Naive thymus-derived CD4-positive, alpha-beta T cell (primary cell): ENCODE measurements at regions not wholly inside any gene's neighbourhood (a gene's known extent, or its start where the extent isn't known, plus 50 kb on each side); places are given as distances from the start of the nearest gene placed in this dataset.
"Not testable (repeated sequence)": the region's sequence is repeated elsewhere in the genome, so short reads cannot be mapped to it uniquely, and the experiment has no call there.

ENCODE experiments used
- ATAC-seq: fragments of 150-1000 bp; cut with Tn5 transposase; 2 replicates; pipeline ENCODE4 v1.10.0; 2021; ENCODE audit warnings: mild to moderate bottlenecking, moderate library complexity
- CTCF ChIA-PET: fragments of 350-600 bp; sonication (Branson Sonifier 250); formaldehyde crosslinking; loops from one replicate; lab custom pipeline; 2021; ENCODE audit warnings: antibody characterized with exemption; lab: Charles Lee
- POLR2A ChIA-PET: fragments of 350-600 bp; sonication (Branson Sonifier 250); formaldehyde crosslinking; loops from one replicate; lab custom pipeline; 2021; ENCODE audit warnings: antibody characterized with exemption, inconsistent platforms; lab: Charles Lee
- DNase-seq, 9 donors: peaks; one replicate each; pipeline versions ENCODE4 v3.0.0 to v3.0.0-alpha.2; 2020 to 2022; ENCODE audit warnings: mixed read lengths in 1 of 9
- H3K27ac ChIP-seq: one replicate; pipeline ENCODE4 v1.7.0; 2013; ENCODE audit warnings: mild to moderate bottlenecking, low read depth, low read length, moderate library complexity
- H3K27me3 ChIP-seq, 2 donors: one replicate each; pipeline ENCODE4 v1.7.0; 2013; ENCODE audit warnings: low read length in 2 of 2, mild to moderate bottlenecking in 2 of 2, moderate library complexity in 2 of 2; ENCODE audit not compliant: control insufficient read depth in 2 of 2, insufficient read depth in 2 of 2
- H3K36me3 ChIP-seq, 3 experiments: 1 replicate in 2 of 3; 2 replicates in 1 of 3; pipeline ENCODE4 v1.7.0; 2013; ENCODE audit warnings: low read length in 3 of 3, mild to moderate bottlenecking in 3 of 3, moderate library complexity in 1 of 3; ENCODE audit not compliant: insufficient read depth in 3 of 3, control insufficient read depth in 2 of 3
- H3K4me1 ChIP-seq, 2 donors: one replicate each; pipeline ENCODE4 v1.7.0; 2013; ENCODE audit warnings: low read length in 2 of 2, mild to moderate bottlenecking in 2 of 2, moderate library complexity in 1 of 2; ENCODE audit not compliant: control insufficient read depth in 2 of 2, insufficient read depth in 2 of 2
- H3K4me3 ChIP-seq: 2 replicates; pipeline ENCODE4 v1.7.0; 2013; ENCODE audit warnings: mild to moderate bottlenecking, low read length
- H3K9me3 ChIP-seq, 3 experiments: 1 replicate in 2 of 3; 2 replicates in 1 of 3; pipeline ENCODE4 v1.7.0; 2013; ENCODE audit warnings: low read length in 3 of 3; ENCODE audit not compliant: control insufficient read depth in 2 of 3
- H3K27ac Mint-ChIP-seq, 9 donors: one replicate each; pipeline ENCODE4 v1.8.0; 2020 to 2022; ENCODE audit warnings: mixed read lengths in 9 of 9, mild to moderate bottlenecking in 8 of 9, moderate library complexity in 5 of 9, inconsistent platforms in 2 of 9
- H3K27me3 Mint-ChIP-seq, 5 donors: one replicate each; pipeline ENCODE4 v1.8.0; 2021 to 2022; ENCODE audit warnings: mixed read lengths in 5 of 5, mild to moderate bottlenecking in 1 of 5
- H3K36me3 Mint-ChIP-seq, 5 donors: one replicate each; pipeline ENCODE4 v1.8.0; 2020 to 2022; ENCODE audit warnings: mixed read lengths in 5 of 5, mild to moderate bottlenecking in 3 of 5, inconsistent platforms in 1 of 5
- H3K4me1 Mint-ChIP-seq, 7 donors: one replicate each; pipeline ENCODE4 v1.8.0; 2020 to 2022; ENCODE audit warnings: mixed read lengths in 7 of 7, mild to moderate bottlenecking in 3 of 7, inconsistent platforms in 1 of 7
- H3K4me3 Mint-ChIP-seq, 10 donors: one replicate each; pipeline ENCODE4 v1.8.0; 2020 to 2022; ENCODE audit warnings: mild to moderate bottlenecking in 10 of 10, mixed read lengths in 10 of 10, moderate library complexity in 6 of 10, inconsistent platforms in 2 of 10
- H3K9me3 Mint-ChIP-seq, 11 donors: one replicate each; pipeline ENCODE4 v1.8.0; 2020 to 2022; ENCODE audit warnings: mixed read lengths in 11 of 11, mild to moderate bottlenecking in 4 of 11, inconsistent platforms in 1 of 11, moderate library complexity in 1 of 11
- intact Hi-C, 2 donors: fragments of 100-400 bp; cut with micrococcal nuclease; formaldehyde crosslinking; loops; one replicate each; pipeline ENCODE4 v1.15.1; 2023

GRCh38 chrX:129361576-129361975 lies 161.7 kb downstream of the SMARCA1 start:
- no peaks in the 10 kb centered on the region for H3K36me3 Mint-ChIP-seq
- Histone ChIP-seq H3K36me3 (no peaks in the 10 kb centered on the region), H3K4me1 (no peaks in the 10 kb centered on the region), H3K4me3 (no peak overlapping the region), H3K27ac (no peak overlapping the region), H3K9me3 (no peaks in the 10 kb centered on the region), H3K27me3 (no peaks in the 10 kb centered on the region)
- ChIA-PET POLR2A (no interaction called here), CTCF (no interaction called here)
- peaks cover 0 to 4% (median 0%) of the 10 kb centered on the region in 11 donors for H3K9me3 Mint-ChIP-seq
- no peaks in the 10 kb centered on the region for H3K4me1 Mint-ChIP-seq
- H3K4me3 Mint-ChIP-seq = no peak overlapping the region
- intact Hi-C loops = loop anchor here in 1 of 2 donors (2.0 kb wide), 1 partner anchor 43 kb away; no protein-coding TSS in a partner anchor
- H3K27ac Mint-ChIP-seq = no peak overlapping the region
- H3K27me3 Mint-ChIP-seq = no peaks in the 10 kb centered on the region
- ATAC-seq = no peak
- no peak for DNase-seq

DNA sequence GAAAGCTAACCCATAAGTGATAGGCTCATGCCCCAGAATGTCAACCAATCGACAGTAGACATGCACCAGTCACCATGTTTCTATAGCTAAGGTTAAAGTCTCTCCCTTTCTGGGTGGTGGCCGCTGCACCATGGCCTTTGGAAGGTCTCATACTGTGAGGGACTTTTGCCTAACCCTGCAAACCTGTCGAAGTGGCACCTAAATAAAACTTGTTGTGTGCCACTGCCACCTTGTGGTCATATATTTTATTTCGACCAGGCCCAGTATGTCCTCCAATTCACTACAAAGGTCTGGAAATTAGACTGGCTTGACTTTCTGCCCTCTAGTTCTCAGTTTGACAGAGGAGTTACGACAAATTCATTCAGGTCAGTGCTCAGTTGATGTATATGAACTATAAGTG lies 163.1 kb downstream of the SMARCA1 start:
- Histone ChIP-seq H3K36me3 (no peaks in the 10 kb centered on the region), H3K4me3 (no peak overlapping the region), H3K27me3 (no peaks in the 10 kb centered on the region), H3K27ac (no peak overlapping the region), H3K4me1 (no peaks in the 10 kb centered on the region), H3K9me3 (no peaks in the 10 kb centered on the region)
- intact Hi-C loops = loop anchor here in 1 of 2 donors (2.0 kb wide), 1 partner anchor 41 kb away; no protein-coding TSS in a partner anchor
- Mint-ChIP-seq H3K27ac (peak overlapping the region in 1 of 9 donors; percentile 29), H3K9me3 (peaks cover 0 to 1% (median 0%) of the 10 kb centered on the region in 11 donors), H3K4me3 (no peak overlapping the region), H3K4me1 (no peaks in the 10 kb centered on the region), H3K27me3 (no peaks in the 10 kb centered on the region), H3K36me3 (no peaks in the 10 kb centered on the region)
- ATAC-seq = peak; percentile 48
- DNase-seq = peak in 7 of 9 donors; percentile 8 to 45 (median 28)
- POLR2A ChIA-PET = no interaction called here
- CTCF ChIA-PET = interaction anchor here (1.0 kb wide), 1 partner anchor 42 kb away, joined by 3 read pairs; no protein-coding TSS in a partner anchor

DNA sequence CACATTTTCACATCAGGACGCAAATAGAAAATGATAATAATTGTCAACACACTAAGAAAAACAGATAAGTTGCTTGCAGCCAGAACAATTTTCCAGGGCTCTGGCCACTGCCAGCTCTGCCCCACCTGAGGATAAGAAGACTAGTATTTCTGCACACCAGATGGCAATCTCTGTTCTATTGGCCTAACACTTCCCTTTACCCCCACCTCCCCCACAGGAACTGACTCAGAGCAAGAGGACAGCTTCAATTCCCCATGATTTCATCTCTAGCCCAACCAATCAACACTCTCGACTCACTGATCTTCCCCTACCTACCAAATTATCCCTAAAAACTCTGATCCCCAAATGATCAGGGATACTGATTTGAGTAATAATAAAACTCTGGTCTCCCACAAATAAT lies 164.0 kb downstream of the SMARCA1 start:
- CTCF ChIA-PET = no interaction called here
- POLR2A ChIA-PET = no interaction called here
- peaks cover 0 to 1% (median 0%) of the 10 kb centered on the region in 11 donors for H3K9me3 Mint-ChIP-seq
- ATAC-seq (no peak), DNase-seq (no peak)
- H3K27me3 ChIP-seq = no peaks in the 10 kb centered on the region
- no peak overlapping the region for H3K27ac Mint-ChIP-seq
- no peaks in the 10 kb centered on the region for H3K27me3 Mint-ChIP-seq
- H3K9me3 ChIP-seq = no peaks in the 10 kb centered on the region
- intact Hi-C loops = no loop called here
- no peak overlapping the region for H3K27ac ChIP-seq
- no peaks in the 10 kb centered on the region for H3K36me3 Mint-ChIP-seq
- H3K4me1 Mint-ChIP-seq = no peaks in the 10 kb centered on the region
- H3K36me3 ChIP-seq = no peaks in the 10 kb centered on the region
- no peak overlapping the region for H3K4me3 ChIP-seq
- H3K4me1 ChIP-seq = no peaks in the 10 kb centered on the region
- H3K4me3 Mint-ChIP-seq = no peak overlapping the region

GRCh38 chrX:129357428-129357827 lies 165.9 kb downstream of the SMARCA1 start:
- H3K9me3 ChIP-seq, H3K36me3 Mint-ChIP-seq, H3K4me3 ChIP-seq, H3K27me3 ChIP-seq, H3K4me1 Mint-ChIP-seq, H3K27ac Mint-ChIP-seq, H3K36me3 ChIP-seq, intact Hi-C loops, POLR2A ChIA-PET, H3K27ac ChIP-seq, H3K4me3 Mint-ChIP-seq, H3K9me3 Mint-ChIP-seq, ATAC-seq, DNase-seq, H3K27me3 Mint-ChIP-seq, CTCF ChIA-PET, H3K4me1 ChIP-seq: not testable (repeated sequence)

- H3K4me1 Mint-ChIP-seq = peaks cover 0 to 20% (median 4%) of the 10 kb centered on the region in 7 donors
- H3K27me3 ChIP-seq = no peaks in the 10 kb centered on the region
- H3K27me3 Mint-ChIP-seq = no peaks in the 10 kb centered on the region
- H3K4me1 ChIP-seq = no peaks in the 10 kb centered on the region
- no peak overlapping the region for H3K27ac ChIP-seq
- H3K36me3 Mint-ChIP-seq = peaks cover 0 to 14% (median 0%) of the 10 kb centered on the region in 5 donors
- no peak overlapping the region for H3K27ac Mint-ChIP-seq
- CTCF ChIA-PET = no interaction called here
- no peak overlapping the region for H3K4me3 Mint-ChIP-seq
- no peak for ATAC-seq
- no peak overlapping the region for H3K4me3 ChIP-seq
- H3K9me3 Mint-ChIP-seq = peaks cover 0 to 26% (median 4%) of the 10 kb centered on the region in 11 donors
- POLR2A ChIA-PET = no interaction called here
- no peaks in the 10 kb centered on the region for H3K9me3 ChIP-seq
- H3K36me3 ChIP-seq = no peaks in the 10 kb centered on the region
- no peak for DNase-seq
- intact Hi-C loops = no loop called here
Observed at GRCh38 chrX:129347291-129347690, 176.0 kb downstream of the SMARCA1 start.

- POLR2A ChIA-PET = no interaction called here
Observed at GRCh38 chrX:129346574-129346973, 176.7 kb downstream of the SMARCA1 start.

DNA sequence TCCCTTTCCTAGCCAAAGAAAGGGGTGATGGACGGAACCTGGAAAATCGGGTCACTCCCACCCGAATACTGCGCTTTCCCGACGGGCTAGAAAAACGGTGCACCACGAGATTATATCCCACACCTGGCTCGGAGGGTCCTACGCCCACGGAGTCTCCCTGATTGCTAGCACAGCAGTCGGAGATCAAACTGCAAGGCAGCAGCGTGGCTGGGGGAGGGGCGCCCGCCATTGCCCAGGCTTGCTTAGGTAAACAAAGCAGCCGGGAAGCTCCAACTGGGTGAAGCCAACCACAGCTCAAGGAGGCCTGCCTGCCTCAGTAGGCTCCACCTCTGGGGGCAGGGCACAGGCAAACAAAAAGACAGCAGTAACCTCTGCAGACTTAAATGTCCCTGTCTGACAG lies 186.0 kb downstream of the SMARCA1 start:
- H3K27ac Mint-ChIP-seq, CTCF ChIA-PET, H3K36me3 ChIP-seq, H3K36me3 Mint-ChIP-seq, H3K27me3 ChIP-seq, H3K27ac ChIP-seq, POLR2A ChIA-PET, H3K27me3 Mint-ChIP-seq, H3K4me1 Mint-ChIP-seq, intact Hi-C loops, DNase-seq, H3K9me3 ChIP-seq, H3K4me1 ChIP-seq, H3K4me3 Mint-ChIP-seq, ATAC-seq, H3K4me3 ChIP-seq: not testable (repeated sequence)
- H3K9me3 Mint-ChIP-seq = peaks cover 0 to 19% (median 6%) of the 10 kb centered on the region in 11 donors

More at GRCh38 chrX:129346574-129346973, 176.7 kb downstream of the SMARCA1 start:
- Mint-ChIP-seq H3K27me3 (no peaks in the 10 kb centered on the region), H3K27ac (no peak overlapping the region), H3K9me3 (peaks cover 0 to 26% (median 4%) of the 10 kb centered on the region in 11 donors), H3K36me3 (peaks cover 0 to 14% (median 0%) of the 10 kb centered on the region in 5 donors), H3K4me3 (no peak overlapping the region), H3K4me1 (peaks cover 0 to 15% (median 3%) of the 10 kb centered on the region in 7 donors)
- H3K36me3 ChIP-seq = no peaks in the 10 kb centered on the region
- DNase-seq (no peak), ATAC-seq (no peak)
- H3K27me3 ChIP-seq = no peaks in the 10 kb centered on the region
- H3K27ac ChIP-seq = no peak overlapping the region
- no peaks in the 10 kb centered on the region for H3K4me1 ChIP-seq
- CTCF ChIA-PET = no interaction called here
- no peak overlapping the region for H3K4me3 ChIP-seq
- intact Hi-C loops = no loop called here
- H3K9me3 ChIP-seq = no peaks in the 10 kb centered on the region
